ENCODE measurements at regions not wholly inside any gene's neighbourhood (a gene's known extent, or its start where the extent isn't known, plus 50 kb on each side); places are given as distances from the start of the nearest gene placed in this dataset.

- DNase-seq (ENCODE audit: low read depth): no peak
- no peak overlapping the region for H3K4me3 ChIP-seq (ENCODE audit: low read depth, low read length)
- no peak for TF ChIP-seq CTCF (IDR thresholded peaks at IDR 0.05; ENCODE audit: insufficient read depth, low read depth, low read length)
Measured at GRCh38 chr18:37717656-37718055, 152.1 kb upstream of the CELF4 start.

- no peak for DNase-seq (ENCODE audit: low read depth)
- TF ChIP-seq CTCF (IDR thresholded peaks at IDR 0.05; ENCODE audit: insufficient read depth, low read depth, low read length): no peak
- no peak overlapping the region for H3K4me3 ChIP-seq (ENCODE audit: low read depth, low read length)
Measured at GRCh38 chr18:37717098-37717497, 151.5 kb upstream of the CELF4 start.

GRCh38 chr18:37716106-37716735, 150.6 kb upstream of the CELF4 start:
- DNase-seq (ENCODE audit: low read depth): no peak
- no peak for TF ChIP-seq CTCF (IDR thresholded peaks at IDR 0.05; ENCODE audit: insufficient read depth, low read depth, low read length)
- no peak overlapping the region for H3K4me3 ChIP-seq (ENCODE audit: low read depth, low read length)

GRCh38 chr18:37714691-37715090, 149.1 kb upstream of the CELF4 start:
- TF ChIP-seq CTCF (IDR thresholded peaks at IDR 0.05; ENCODE audit: insufficient read depth, low read depth, low read length): no peak
- no peak overlapping the region for H3K4me3 ChIP-seq (ENCODE audit: low read depth, low read length)
- no peak for DNase-seq (ENCODE audit: low read depth)

- DNase-seq (ENCODE audit: low read depth): no peak
- no peak overlapping the region for H3K4me3 ChIP-seq (ENCODE audit: low read depth, low read length)
- TF ChIP-seq CTCF (IDR thresholded peaks at IDR 0.05; ENCODE audit: insufficient read depth, low read depth, low read length): no peak
Measured at GRCh38 chr18:37712776-37713175, 147.2 kb upstream of the CELF4 start.

GRCh38 chr18:37711766-37712505, 146.3 kb upstream of the CELF4 start:
- no peak for DNase-seq (ENCODE audit: low read depth)
- H3K4me3 ChIP-seq (ENCODE audit: low read depth, low read length): no peak overlapping the region
- no peak for TF ChIP-seq CTCF (IDR thresholded peaks at IDR 0.05; ENCODE audit: insufficient read depth, low read depth, low read length)

Data from fibroblast of villous mesenchyme (primary cell).